Effector memory CD4-positive, alpha-beta T cell (primary cell): ENCODE measurements at regions not wholly inside any gene's neighbourhood (a gene's known extent, or its start where the extent isn't known, plus 50 kb on each side); places are given as distances from the start of the nearest gene placed in this dataset.

Experiments used
- DNase-seq, 3 donors: peaks; one replicate each; pipeline ENCODE4 v3.0.0-alpha.2; 2020
- H3K27ac ChIP-seq: 2 replicates; pipeline ENCODE4 v1.7.0; 2013; ENCODE audit warnings: mild to moderate bottlenecking, low read length, moderate library complexity; ENCODE audit not compliant: insufficient read depth, poor library complexity, severe bottlenecking
- H3K27me3 ChIP-seq: replicated peaks from 2 replicates; pipeline ENCODE4 v1.7.0; 2013; ENCODE audit warnings: mild to moderate bottlenecking, low read length; ENCODE audit not compliant: insufficient read depth, control insufficient read depth, poor library complexity, severe bottlenecking
- H3K36me3 ChIP-seq: 2 replicates; pipeline ENCODE4 v1.7.0; 2013; ENCODE audit warnings: mild to moderate bottlenecking, low read length, moderate library complexity; ENCODE audit not compliant: control insufficient read depth, insufficient read depth
- H3K4me1 ChIP-seq: 2 replicates; pipeline ENCODE4 v1.7.0; 2013; ENCODE audit warnings: low read length, mild to moderate bottlenecking; ENCODE audit not compliant: control insufficient read depth, insufficient read depth, poor library complexity, severe bottlenecking
- H3K4me3 ChIP-seq: 2 replicates; pipeline ENCODE4 v1.7.0; 2013; ENCODE audit warnings: low read length, low read depth, mild to moderate bottlenecking; ENCODE audit not compliant: insufficient read depth, poor library complexity, severe bottlenecking
- H3K9me3 ChIP-seq: 2 replicates; pipeline ENCODE4 v1.7.0; 2013; ENCODE audit warnings: mild to moderate bottlenecking, low read length, moderate library complexity; ENCODE audit not compliant: control insufficient read depth

DNA sequence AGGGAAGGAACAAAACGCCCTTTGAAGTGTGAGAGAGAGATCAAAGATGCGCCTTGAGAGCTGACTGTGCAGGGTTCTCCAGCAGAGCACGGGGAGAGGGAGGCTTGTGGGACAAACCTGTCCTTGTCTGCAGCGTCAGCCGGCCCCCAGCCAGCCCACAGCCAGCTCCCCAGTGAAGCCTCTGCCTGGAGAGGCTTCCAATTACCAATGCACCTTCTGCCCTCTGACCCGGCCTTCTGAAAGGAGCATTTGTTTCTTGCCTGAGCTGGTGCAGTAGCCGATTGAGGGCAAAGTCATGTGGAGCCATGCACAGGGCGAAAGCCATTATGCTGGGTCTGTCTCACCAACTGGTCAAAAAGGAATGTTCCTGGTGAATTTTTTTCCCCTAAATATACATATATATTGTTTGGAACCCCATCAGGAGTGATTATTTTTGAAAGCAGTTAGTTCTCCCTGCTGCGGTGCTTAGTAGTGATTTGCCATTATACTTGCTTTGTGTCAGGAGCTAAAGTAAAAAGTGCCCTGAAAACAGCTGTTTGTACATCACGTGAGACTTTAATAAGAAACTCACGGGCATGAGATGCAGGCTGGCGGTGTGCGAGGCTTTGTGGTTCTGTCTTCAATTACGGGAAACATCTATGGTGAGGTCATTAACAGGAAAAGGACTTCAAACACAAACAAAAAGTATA, 268.6 kb downstream of the KLF6 start:
- DNase-seq: no peak
- Histone ChIP-seq H3K27me3 (no peaks in the 10 kb centered on the region), H3K36me3 (no peaks in the 10 kb centered on the region), H3K4me3 (no peak overlapping the region), H3K9me3 (no peaks in the 10 kb centered on the region), H3K27ac (no peak overlapping the region), H3K4me1 (no peaks in the 10 kb centered on the region)

DNA sequence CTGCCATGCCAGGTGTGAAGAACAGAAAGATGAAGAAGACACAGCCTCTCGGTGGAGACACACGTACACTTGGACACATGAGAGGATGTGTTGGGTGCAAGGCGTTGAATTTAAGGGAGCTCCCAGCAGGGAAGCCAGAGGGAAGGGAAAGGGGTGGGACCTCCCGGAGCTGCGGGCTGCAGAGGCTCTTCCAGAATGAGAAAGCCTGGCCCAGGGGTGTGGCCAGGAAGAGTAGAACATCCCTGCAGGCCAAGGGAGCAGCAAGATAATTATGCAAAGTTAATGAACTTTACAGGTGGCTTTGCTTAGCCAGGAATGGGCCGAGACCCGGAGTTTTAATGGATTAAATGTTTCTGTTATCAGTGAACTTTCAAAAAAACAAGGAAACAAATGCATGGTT, 270.3 kb downstream of the KLF6 start:
- Histone ChIP-seq H3K27ac (no peak overlapping the region), H3K36me3 (no peaks in the 10 kb centered on the region), H3K9me3 (no peaks in the 10 kb centered on the region), H3K4me3 (no peak overlapping the region), H3K4me1 (no peaks in the 10 kb centered on the region), H3K27me3 (no peaks in the 10 kb centered on the region)
- DNase-seq: no peak

DNA sequence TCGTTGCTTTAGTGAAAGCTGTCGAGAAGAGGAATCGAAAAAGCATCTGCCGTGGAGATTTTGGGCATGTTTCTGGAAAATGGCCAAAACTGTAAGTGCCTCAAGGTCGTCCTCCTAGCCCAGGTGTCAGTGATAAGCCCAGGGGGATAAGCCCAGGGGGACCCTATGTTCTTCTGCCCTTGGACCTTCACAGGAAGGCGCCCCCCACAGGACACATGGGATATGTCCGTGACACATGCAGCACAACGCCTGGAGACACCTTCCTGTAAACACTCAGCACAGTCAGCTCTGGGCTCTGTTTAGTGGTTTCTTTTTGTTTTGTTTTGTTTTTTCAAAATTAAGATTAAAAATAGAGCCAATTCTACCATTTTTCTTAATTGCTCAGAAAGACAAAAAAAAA, 272.7 kb downstream of the KLF6 start:
- Histone ChIP-seq H3K4me1 (no peaks in the 10 kb centered on the region), H3K27me3 (no peaks in the 10 kb centered on the region), H3K36me3 (no peaks in the 10 kb centered on the region), H3K27ac (no peak overlapping the region), H3K4me3 (no peak overlapping the region), H3K9me3 (no peaks in the 10 kb centered on the region)
- no peak for DNase-seq

DNA sequence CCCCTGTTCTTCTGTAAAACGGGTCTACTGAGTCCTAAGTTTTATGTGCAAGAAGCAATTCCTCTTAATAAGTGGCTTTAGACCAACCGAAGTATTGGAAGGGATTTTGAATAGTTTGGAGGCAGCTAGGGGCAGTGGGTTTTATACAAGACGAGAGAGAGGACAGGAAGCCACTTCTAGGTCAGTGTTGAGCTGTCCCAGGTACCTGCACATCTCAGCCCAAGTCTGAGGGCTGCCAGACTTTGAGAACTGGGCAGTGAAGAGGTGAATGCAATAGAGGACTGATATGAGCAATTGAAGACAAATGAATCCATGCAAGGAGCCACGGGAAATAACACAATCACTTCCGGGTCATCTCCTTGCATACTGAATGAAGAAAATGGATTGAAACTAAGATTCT, 273.5 kb downstream of the KLF6 start:
- Histone ChIP-seq H3K36me3 (no peaks in the 10 kb centered on the region), H3K27ac (no peak overlapping the region), H3K4me3 (no peak overlapping the region), H3K9me3 (no peaks in the 10 kb centered on the region), H3K4me1 (no peaks in the 10 kb centered on the region), H3K27me3 (no peaks in the 10 kb centered on the region)
- no peak for DNase-seq

DNA sequence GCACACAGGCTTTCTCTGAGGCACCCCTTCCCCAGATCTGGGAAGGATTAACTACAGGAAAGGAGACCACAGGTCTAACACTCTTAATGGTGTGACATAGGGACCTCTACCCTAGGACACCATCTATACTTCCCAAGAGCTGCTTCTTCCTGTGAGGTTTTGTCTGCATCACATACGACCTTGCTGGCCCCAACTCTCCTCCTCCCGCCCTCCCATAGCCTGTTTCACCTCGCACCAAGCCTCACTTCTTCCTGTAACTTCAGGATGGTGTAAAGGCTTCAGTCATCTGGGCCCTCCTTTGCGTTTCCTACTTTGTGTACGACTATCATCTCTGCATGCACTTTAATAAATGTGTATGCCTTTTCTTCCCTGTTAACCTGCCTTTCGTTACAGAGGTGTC, 274.3 kb downstream of the KLF6 start:
- Histone ChIP-seq H3K27ac (no peak overlapping the region), H3K36me3 (no peaks in the 10 kb centered on the region), H3K4me3 (no peak overlapping the region), H3K4me1 (no peaks in the 10 kb centered on the region), H3K9me3 (no peaks in the 10 kb centered on the region), H3K27me3 (no peaks in the 10 kb centered on the region)
- no peak for DNase-seq

DNA sequence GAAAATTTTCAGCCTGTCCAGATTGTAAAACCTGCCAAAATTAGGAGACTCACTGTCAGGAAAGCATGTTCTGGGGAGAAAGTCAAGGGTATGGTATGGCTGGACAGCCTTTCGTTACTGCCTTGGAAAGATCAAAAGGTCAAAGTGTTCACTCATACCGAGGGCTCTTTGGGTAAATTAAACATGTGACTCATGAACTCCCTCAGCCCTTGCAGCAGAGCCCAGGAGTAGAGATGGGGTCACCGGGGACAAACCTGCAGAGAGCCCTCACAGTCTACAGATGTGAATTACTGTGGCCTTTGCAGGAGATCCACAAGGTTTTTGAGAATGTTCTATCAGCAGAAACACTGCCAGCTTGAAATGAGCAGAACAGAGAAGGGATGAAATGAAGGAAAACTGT, 275.7 kb downstream of the KLF6 start:
- Histone ChIP-seq H3K36me3 (no peaks in the 10 kb centered on the region), H3K4me1 (no peaks in the 10 kb centered on the region), H3K4me3 (no peak overlapping the region), H3K27me3 (no peaks in the 10 kb centered on the region), H3K9me3 (no peaks in the 10 kb centered on the region), H3K27ac (no peak overlapping the region)
- DNase-seq: no peak

DNA sequence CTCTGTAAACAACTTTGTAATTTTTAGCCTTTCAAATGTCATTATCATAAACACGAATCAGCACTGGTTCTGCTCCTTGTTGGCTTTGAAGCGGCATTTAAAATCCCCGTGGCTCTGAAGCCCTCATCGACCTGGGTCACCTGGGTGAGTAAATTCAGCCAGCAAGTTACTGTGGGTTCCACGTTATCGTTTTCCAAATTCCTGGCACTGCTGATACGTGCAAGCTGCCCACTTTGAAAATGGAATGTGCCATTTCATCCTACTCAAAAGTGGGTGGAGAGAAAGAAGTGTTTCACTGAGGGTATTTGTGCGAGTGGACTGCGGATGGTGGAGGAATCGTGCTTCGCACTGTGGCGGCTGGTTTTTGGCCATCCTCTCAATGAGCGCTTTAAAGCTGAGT, 281.7 kb downstream of the KLF6 start:
- Histone ChIP-seq H3K9me3 (no peaks in the 10 kb centered on the region), H3K4me1 (no peaks in the 10 kb centered on the region), H3K4me3 (no peak overlapping the region), H3K27ac (no peak overlapping the region), H3K36me3 (no peaks in the 10 kb centered on the region), H3K27me3 (no peaks in the 10 kb centered on the region)
- DNase-seq: no peak

DNA sequence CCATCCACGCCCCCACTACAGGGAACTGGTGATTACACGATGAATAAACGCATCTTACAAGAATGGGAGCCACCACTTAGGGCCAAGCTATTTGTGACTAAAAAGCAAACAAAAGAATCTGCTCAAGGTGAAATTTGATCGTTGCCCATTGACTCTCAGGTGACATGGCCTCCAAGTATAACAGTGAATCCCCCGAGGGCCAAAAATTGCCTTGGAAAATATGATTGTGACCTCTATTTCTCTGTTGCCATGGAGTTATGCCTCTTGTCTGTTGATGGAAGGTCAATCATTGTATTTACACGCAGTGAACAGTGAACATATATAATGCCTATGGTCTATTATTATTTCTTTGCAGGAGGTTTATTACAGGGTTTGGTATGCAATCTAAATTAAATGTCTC, 282.3 kb downstream of the KLF6 start:
- H3K9me3 ChIP-seq: no peaks in the 10 kb centered on the region
- no peaks in the 10 kb centered on the region for H3K4me1 ChIP-seq
- H3K36me3 ChIP-seq: no peaks in the 10 kb centered on the region
- H3K27me3 ChIP-seq: no peaks in the 10 kb centered on the region
- H3K4me3 ChIP-seq: no peak overlapping the region
- H3K27ac ChIP-seq: no peak overlapping the region
- DNase-seq: no peak

DNA sequence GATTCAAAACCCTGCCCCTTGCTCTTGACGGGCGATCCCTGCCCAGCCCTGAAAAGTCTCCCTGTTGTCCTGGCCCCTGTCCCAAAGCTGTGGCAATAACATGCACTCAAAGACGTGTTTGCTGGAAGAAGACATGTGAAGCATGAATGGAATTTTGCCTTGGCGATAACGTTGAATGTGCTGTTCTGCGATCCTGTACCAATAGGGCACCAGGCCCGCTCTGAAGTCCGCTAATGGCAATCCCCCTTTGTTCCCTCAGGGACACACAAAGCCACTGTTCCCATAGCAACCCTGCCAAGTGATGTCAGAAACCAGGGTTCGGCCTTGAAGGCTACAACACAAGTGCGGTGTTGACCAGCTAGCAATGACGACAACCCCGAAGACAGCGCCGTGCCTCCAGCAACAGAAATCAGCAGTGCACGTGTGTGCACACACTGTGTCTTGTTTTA, 284.6 kb downstream of the KLF6 start:
- no peak overlapping the region for H3K4me3 ChIP-seq
- DNase-seq: no peak

DNA sequence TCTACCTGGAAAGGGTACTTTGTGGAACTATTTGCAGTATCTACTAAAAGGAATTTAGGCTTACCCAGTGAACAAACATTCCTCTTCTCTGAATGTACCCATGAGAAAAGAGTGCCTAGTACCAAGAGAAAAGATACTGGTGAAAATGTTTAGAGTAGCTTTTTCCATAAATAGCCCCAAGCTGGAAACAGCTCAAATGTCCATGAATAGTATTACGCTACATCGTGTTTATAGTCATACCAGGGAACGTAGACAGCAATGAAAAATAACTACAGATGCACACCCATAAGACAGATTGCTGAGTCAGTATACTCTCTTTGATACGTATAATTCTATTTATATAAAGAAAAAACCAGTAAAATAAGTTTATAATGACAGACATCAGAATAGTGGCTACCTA, 285.9 kb downstream of the KLF6 start:
- no peak overlapping the region for H3K4me3 ChIP-seq
- no peak for DNase-seq
- H3K36me3 ChIP-seq: no peaks in the 10 kb centered on the region
- no peak overlapping the region for H3K27ac ChIP-seq
- no peaks in the 10 kb centered on the region for H3K4me1 ChIP-seq
- no peaks in the 10 kb centered on the region for H3K27me3 ChIP-seq
- no peaks in the 10 kb centered on the region for H3K9me3 ChIP-seq

More for the DNA sequence above, 284.6 kb downstream of the KLF6 start:
- no peaks in the 10 kb centered on the region for H3K27me3 ChIP-seq
- no peaks in the 10 kb centered on the region for H3K9me3 ChIP-seq
- H3K36me3 ChIP-seq: no peaks in the 10 kb centered on the region
- H3K4me1 ChIP-seq: no peaks in the 10 kb centered on the region
- H3K27ac ChIP-seq: no peak overlapping the region
